K562 (cell line): ENCODE measurements at regions not wholly inside any gene's neighbourhood (a gene's known extent, or its start where the extent isn't known, plus 50 kb on each side); places are given as distances from the start of the nearest gene placed in this dataset.

ENCODE experiments used
- ATAC-seq: fragments of 200-7000 bp; cut with Tn5 transposase; 3 replicates; pipeline ENCODE4 v1.9.1; 2020; ENCODE audit warnings: moderate library complexity
- BruUV-seq: library from RNA; stranded (reverse); fragments of 400-500 nt; replicated peaks from 2 replicates; lab custom pipeline; 2021; lab: Mats Ljungman, UMichigan
- CTCF ChIA-PET: fragments of 300-600 bp; formaldehyde crosslinking; extraction: SDS; loops from one replicate; lab custom pipeline; 2021; ENCODE audit warnings: low intra/inter-chr PET ratio; lab: Yijun Ruan, JAX
- POLR2A ChIA-PET: fragments of 300-600, 350-650 bp; sonication (Branson Sonifier 250); formaldehyde crosslinking; extraction: SDS; loops from one replicate; lab custom pipeline; 2021; ENCODE audit warnings: antibody characterized with exemption, inconsistent platforms; lab: Yijun Ruan, JAX
- DNase-seq, 4 experiments: peaks; one replicate each; pipeline versions ENCODE4 v3.0.0 to v3.0.0-alpha.2; 2011 to 2018; ENCODE audit warnings: low spot score in 3 of 4, mixed read lengths in 3 of 4; ENCODE audit errors: extremely low read depth in 1 of 4
- FAIRE-seq: peaks from 2 replicates; lab custom pipeline; 2011; peaks lifted over from hg19 to GRCh38; lab: Jason Lieb, UNC
- H2AFZ ChIP-seq: 2 replicates; pipeline ENCODE4 v1.6.0; 2011; ENCODE audit warnings: low read depth, low read length, control low read depth, inconsistent platforms
- H3K27ac ChIP-seq: fragments of 200-600 bp; 3 replicates; pipeline ENCODE4 v1.8.0; 2011; ENCODE audit warnings: low read depth, mild to moderate bottlenecking, control low read depth, inconsistent platforms, low read length, moderate library complexity, mixed read lengths; ENCODE audit errors: extremely low read depth
- H3K27me3 ChIP-seq, 2 experiments: fragments of 300-600 bp in 1 of 2; 2 replicates in 1 of 2; 3 replicates in 1 of 2; pipeline versions ENCODE4 v1.6.0 to v1.8.0; 2011; ENCODE audit warnings: inconsistent platforms in 2 of 2, low read length in 2 of 2, mild to moderate bottlenecking in 1 of 2, mixed read lengths in 1 of 2, moderate library complexity in 1 of 2; ENCODE audit not compliant: control insufficient read depth in 2 of 2, insufficient read depth in 2 of 2
- H3K36me3 ChIP-seq: fragments of 300-600 bp; 3 replicates; pipeline ENCODE4 v1.8.0; 2011; ENCODE audit warnings: mild to moderate bottlenecking, low read length, inconsistent platforms; ENCODE audit not compliant: control insufficient read depth, insufficient read depth
- H3K4me1 ChIP-seq, 2 experiments: fragments of 200-600 bp in 1 of 2; replicated peaks in 1 of 2; 2 replicates in 1 of 2; 3 replicates in 1 of 2; pipeline versions ENCODE4 v1.5.1 to v1.8.0; 2011; ENCODE audit warnings: inconsistent platforms in 2 of 2, low read length in 2 of 2, mild to moderate bottlenecking in 1 of 2, mixed read lengths in 1 of 2, moderate library complexity in 1 of 2; ENCODE audit not compliant: control insufficient read depth in 2 of 2, insufficient read depth in 2 of 2
- H3K4me2 ChIP-seq: 2 replicates; pipeline ENCODE4 v1.6.1; 2011; ENCODE audit warnings: low read length, control low read depth, inconsistent platforms, mixed read lengths; ENCODE audit not compliant: insufficient read depth
- H3K4me3 ChIP-seq: fragments of 200-600 bp; sonication (generic), shearing (Covaris generic); 2 replicates; pipeline ENCODE4 v1.5.1; 2016; ENCODE audit warnings: control low read depth, inconsistent platforms
- H3K79me2 ChIP-seq: fragments of 200-600 bp; 3 replicates; pipeline ENCODE4 v1.8.0; 2011; ENCODE audit warnings: low read length, inconsistent platforms; ENCODE audit not compliant: control insufficient read depth, insufficient read depth
- H3K9ac ChIP-seq, 2 experiments: 2 replicates each; pipeline versions ENCODE4 v1.6.0 to v1.6.1; 2011; ENCODE audit warnings: low read depth in 2 of 2, low read length in 2 of 2, control low read depth in 1 of 2, inconsistent platforms in 1 of 2, mild to moderate bottlenecking in 1 of 2, mixed read lengths in 1 of 2; ENCODE audit not compliant: insufficient read depth in 1 of 2
- H3K9me1 ChIP-seq: one replicate; pipeline ENCODE4 v1.6.0; 2011; ENCODE audit warnings: inconsistent platforms, mild to moderate bottlenecking, low read length, moderate library complexity; ENCODE audit not compliant: control insufficient read depth, insufficient read depth
- H3K9me3 ChIP-seq: replicated peaks from 2 replicates; pipeline ENCODE4 v1.5.1; 2011; ENCODE audit warnings: low read depth, low read length, inconsistent platforms; ENCODE audit not compliant: control insufficient read depth, insufficient read depth
- H4K20me1 ChIP-seq: replicated peaks from 2 replicates; pipeline ENCODE4 v1.6.1; 2011; ENCODE audit warnings: low read length, inconsistent platforms, mixed read lengths; ENCODE audit not compliant: control insufficient read depth, insufficient read depth
- ATF6 ChIP-seq: sonication (generic); formaldehyde crosslinking; IDR thresholded peaks from 2 replicates; pipeline ENCODE4 v1.4.0; 2020; ENCODE audit warnings: mild to moderate bottlenecking, missing genetic modification reagents
- ELF1 ChIP-seq: fragments of 200-800 bp; sonication (Bioruptor generic); IDR thresholded peaks from 2 replicates; pipeline ENCODE4 v1.6.1; 2016; ENCODE audit warnings: missing genetic modification characterization, missing compliant biosample characterization
- MAFF ChIP-seq: IDR thresholded peaks from 2 replicates; pipeline ENCODE4 v1.6.1; 2012; ENCODE audit warnings: low read length, improper control_type of control experiment
- POLR2AphosphoS2 ChIP-seq: IDR thresholded peaks from 2 replicates; pipeline ENCODE4 v1.6.1; 2012; ENCODE audit warnings: low read length, improper control_type of control experiment
- PURB ChIP-seq: sonication (generic); formaldehyde crosslinking; IDR thresholded peaks from 2 replicates; pipeline ENCODE4 v1.9.0; 2021; ENCODE audit warnings: low read depth, mild to moderate bottlenecking, missing genetic modification reagents
- RCOR1 ChIP-seq, 2 experiments: IDR thresholded peaks; 2 replicates each; pipeline ENCODE4 v1.6.1; 2012; ENCODE audit warnings: low read depth in 2 of 2, low read length in 2 of 2, borderline replicate concordance in 1 of 2, improper control_type of control experiment in 1 of 2
- SAFB ChIP-seq: fragments of 200-400 bp; formaldehyde crosslinking; IDR thresholded peaks from 2 replicates; pipeline ENCODE4 v1.6.1; 2017; ENCODE audit warnings: low read depth, low read length, borderline replicate concordance
- ZNF239 ChIP-seq: fragments of 250-450 bp; sonication (Bioruptor Pico); IDR thresholded peaks from 2 replicates; pipeline ENCODE4 v1.4.0; 2020; ENCODE audit warnings: mild to moderate bottlenecking
- ZNF431 ChIP-seq: sonication (generic); formaldehyde crosslinking; IDR thresholded peaks from 2 replicates; pipeline ENCODE4 v1.8.0; 2022; ENCODE audit warnings: mild to moderate bottlenecking, missing genetic modification reagents
- ZNF717 ChIP-seq: fragments of 250-450 bp; sonication (Bioruptor Pico); IDR thresholded peaks from 2 replicates; pipeline ENCODE4 v1.5.0; 2021
- in situ Hi-C: fragments of 300-500 bp; cut with MboI; formaldehyde crosslinking; loops from 4 replicates; pipeline ENCODE4 v1.15.0; 2018; ENCODE audit warnings: inconsistent platforms, mixed read lengths
- intact Hi-C: fragments of 100-400 bp; cut with micrococcal nuclease; formaldehyde crosslinking; loops from 2 replicates; pipeline ENCODE4 v1.14.2; 2022

GRCh38 chr4:179472164-179472563 lies 2029.9 kb upstream of the AGA start:
- H3K4me1 ChIP-seq, result no peaks in the 10 kb centered on the region
- in situ Hi-C loops, result no loop called here
- H3K27me3 ChIP-seq, result no peaks in the 10 kb centered on the region
- H3K9me1 ChIP-seq, result no peaks in the 10 kb centered on the region
- CTCF ChIA-PET, result no interaction called here
- ATAC-seq, result no peak
- intact Hi-C loops, result no loop called here
- TF ChIP-seq RCOR1 (IDR thresholded peaks at IDR 0.05; ENCODE audit: borderline replicate concordance in 1 of 2, low read depth in 2 of 2, low read length in 2 of 2), result no peak
- no peak for TF ChIP-seq ELF1 (tag)
- TF ChIP-seq ATF6 (CRISPR knock-in tag), result no peak
- TF ChIP-seq ZNF239, result no peak
- TF ChIP-seq ZNF717 (CRISPR knock-in tag), result no peak
- TF ChIP-seq MAFF, result no peak
- no peak for TF ChIP-seq SAFB
- TF ChIP-seq ZNF431 (CRISPR knock-in tag), result no peak
- TF ChIP-seq PURB (CRISPR knock-in tag), result no peak
- no peak for TF ChIP-seq POLR2AphosphoS2
- TF ChIP-seq, all 486 proteins: peak for 0
- FAIRE-seq (no peak), DNase-seq (no peak)
- H3K36me3 ChIP-seq, result no peaks in the 10 kb centered on the region
- H3K4me3 ChIP-seq, result no peak overlapping the region
- POLR2A ChIA-PET, result no interaction called here
- H4K20me1 ChIP-seq, result no peaks in the 10 kb centered on the region
- no peak overlapping the region for H3K9ac ChIP-seq
- no peaks in the 10 kb centered on the region for H3K79me2 ChIP-seq
- H3K9me3 ChIP-seq, result 0 out of 2 replicates have a peak, but pooled peaks cover 2% of the 10 kb centered on the region
- no TSS peak for BruUV-seq
- no peak overlapping the region for H3K27ac ChIP-seq
- no peak overlapping the region for H3K4me2 ChIP-seq
- H2AFZ ChIP-seq, result no peak overlapping the region
